GM12891 (cell line): ENCODE measurements at regions not wholly inside any gene's neighbourhood (a gene's known extent, or its start where the extent isn't known, plus 50 kb on each side); places are given as distances from the start of the nearest gene placed in this dataset.

Source experiments
- DNase-seq: peaks from one replicate; pipeline ENCODE4 v3.0.0; 2011; ENCODE audit warnings: low spot score; ENCODE audit not compliant: insufficient read length
- FAIRE-seq: peaks from 2 replicates; lab custom pipeline; 2011; peaks lifted over from hg19 to GRCh38; lab: Jason Lieb, UNC
- PAX5 ChIP-seq: IDR thresholded peaks from 2 replicates; pipeline ENCODE4 v1.6.1; 2011; ENCODE audit warnings: low read length, moderate library complexity, mild to moderate bottlenecking; ENCODE audit not compliant: insufficient read depth, severe bottlenecking
- POLR2A ChIP-seq: IDR thresholded peaks from 2 replicates; pipeline ENCODE4 v1.6.1; 2011; ENCODE audit warnings: low read depth, low read length, control low read depth
- POLR2AphosphoS5 ChIP-seq: IDR thresholded peaks from 2 replicates; pipeline ENCODE4 v1.6.1; 2011; ENCODE audit warnings: low read depth, low read length, control low read depth
- POU2F2 ChIP-seq: IDR thresholded peaks from 2 replicates; pipeline ENCODE4 v1.6.1; 2011; ENCODE audit warnings: low read depth, mild to moderate bottlenecking, control low read depth, low read length, moderate library complexity
- SPI1 ChIP-seq: IDR thresholded peaks from 2 replicates; pipeline ENCODE4 v1.6.1; 2011; ENCODE audit warnings: low read depth, low read length, control low read depth
- TAF1 ChIP-seq: IDR thresholded peaks from 2 replicates; pipeline ENCODE4 v1.6.1; 2011; ENCODE audit warnings: low read depth, low read length, control low read depth

GRCh38 chr9:95810814-95811213, 64.7 kb upstream of the ERCC6L2 start:
- FAIRE-seq (no peak), DNase-seq (no peak)
- TF ChIP-seq POLR2AphosphoS5, result no peak
- no peak for TF ChIP-seq PAX5
- TF ChIP-seq TAF1, result no peak
- no peak for TF ChIP-seq SPI1
- TF ChIP-seq POU2F2, result no peak
- no peak for TF ChIP-seq POLR2A

- DNase-seq (no peak), FAIRE-seq (no peak)
- TF ChIP-seq SPI1 (no peak), POLR2A (no peak), TAF1 (no peak), PAX5 (no peak), POLR2AphosphoS5 (no peak), POU2F2 (no peak)
These were observed 65.4 kb upstream of the ERCC6L2 start for GRCh38 chr9:95810133-95810532.

- FAIRE-seq (no peak), DNase-seq (no peak)
- no peak for TF ChIP-seq SPI1
- TF ChIP-seq POLR2AphosphoS5, result no peak
- no peak for TF ChIP-seq PAX5
- TF ChIP-seq POLR2A, result no peak
- no peak for TF ChIP-seq TAF1
- TF ChIP-seq POU2F2, result no peak
These were observed 65.8 kb upstream of the ERCC6L2 start for GRCh38 chr9:95809686-95810085.

- DNase-seq (no peak), FAIRE-seq (no peak)
- TF ChIP-seq POU2F2 (no peak), PAX5 (no peak), TAF1 (no peak), POLR2A (no peak), POLR2AphosphoS5 (no peak), SPI1 (no peak)
These were observed 67.5 kb upstream of the ERCC6L2 start for GRCh38 chr9:95808011-95808410.

- peak; percentile 16 for FAIRE-seq
- no peak for TF ChIP-seq PAX5
- no peak for TF ChIP-seq POU2F2
- no peak for TF ChIP-seq POLR2A
- no peak for TF ChIP-seq POLR2AphosphoS5
- no peak for TF ChIP-seq TAF1
- TF ChIP-seq SPI1, result no peak
- DNase-seq, result no peak
These were observed 68.1 kb upstream of the ERCC6L2 start for GRCh38 chr9:95807326-95807947.

GRCh38 chr9:95803197-95803596, 72.3 kb upstream of the ERCC6L2 start:
- TF ChIP-seq POU2F2, result no peak
- no peak for TF ChIP-seq SPI1
- no peak for TF ChIP-seq POLR2AphosphoS5
- TF ChIP-seq TAF1, result no peak
- no peak for TF ChIP-seq POLR2A
- TF ChIP-seq PAX5, result no peak
- FAIRE-seq (no peak), DNase-seq (no peak)

GRCh38 chr9:95801797-95802196, 73.7 kb upstream of the ERCC6L2 start:
- TF ChIP-seq POLR2A (no peak), TAF1 (no peak), PAX5 (no peak), POU2F2 (no peak), SPI1 (no peak), POLR2AphosphoS5 (no peak)
- no peak for FAIRE-seq
- no peak for DNase-seq

GRCh38 chr9:95796029-95796428, 79.5 kb upstream of the ERCC6L2 start:
- TF ChIP-seq POLR2AphosphoS5 (no peak), POLR2A (no peak)
- DNase-seq, result no peak

GRCh38 chr9:95793924-95794828, 81.3 kb upstream of the ERCC6L2 start:
- FAIRE-seq (no peak), DNase-seq (no peak)
- no peak for TF ChIP-seq SPI1
- TF ChIP-seq TAF1, result no peak
- TF ChIP-seq POLR2AphosphoS5, result no peak
- TF ChIP-seq POU2F2, result no peak
- no peak for TF ChIP-seq PAX5
- no peak for TF ChIP-seq POLR2A

More at GRCh38 chr9:95796029-95796428, 79.5 kb upstream of the ERCC6L2 start:
- FAIRE-seq, result no peak
